Heart left ventricle (tissue), 16 donors: ENCODE measurements at regions not wholly inside any gene's neighbourhood (a gene's known extent, or its start where the extent isn't known, plus 50 kb on each side); places are given as distances from the start of the nearest gene placed in this dataset.

Source experiments
- ATAC-seq, 4 donors: fragments of 200-7000 bp; cut with Tn5 transposase; one replicate each; pipeline ENCODE4 v1.9.1; 2020 to 2022; ENCODE audit warnings: moderate library complexity in 4 of 4, mild to moderate bottlenecking in 3 of 4, moderate number of reproducible peaks in 1 of 4
- DNase-seq, 5 donors: peaks; one replicate each; pipeline ENCODE4 v3.0.0-alpha.2; 2020
- H3K27ac ChIP-seq, 12 donors: fragments of 200-600 bp; sonication (generic) in 4 of 12; one replicate each; pipeline versions ENCODE4 v1.5.0 to v1.8.0; 2016 to 2022; ENCODE audit warnings: mild to moderate bottlenecking in 2 of 12
- H3K27me3 ChIP-seq, 9 donors: fragments of 200-600 bp; sonication (generic) in 2 of 9; one replicate each; pipeline versions ENCODE4 v1.5.1 to v1.8.0; 2016 to 2022; ENCODE audit warnings: mild to moderate bottlenecking in 3 of 9
- H3K36me3 ChIP-seq, 9 donors: fragments of 200-600 bp; sonication (generic) in 2 of 9; one replicate each; pipeline versions ENCODE4 v1.5.0 to v1.8.0; 2018 to 2022; ENCODE audit warnings: mild to moderate bottlenecking in 2 of 9
- H3K4me1 ChIP-seq, 12 donors: fragments of 200-600 bp; sonication (generic) in 4 of 12; one replicate each; pipeline versions ENCODE4 v1.5.0 to v1.8.0; 2016 to 2022; ENCODE audit warnings: mild to moderate bottlenecking in 3 of 12
- H3K4me3 ChIP-seq, 12 donors: fragments of 200-600 bp; sonication (generic) in 4 of 12; one replicate each; pipeline versions ENCODE4 v1.5.0 to v1.8.0; 2017 to 2022; ENCODE audit warnings: mild to moderate bottlenecking in 9 of 12, moderate library complexity in 4 of 12
- H3K9me3 ChIP-seq, 12 donors: fragments of 200-600 bp; sonication (generic) in 4 of 12; one replicate each; pipeline versions ENCODE4 v1.5.0 to v1.8.0; 2016 to 2022; ENCODE audit warnings: mild to moderate bottlenecking in 1 of 12
- POLR2A ChIP-seq, 2 donors: fragments of 450-650 bp; IDR thresholded peaks; one replicate each; pipeline ENCODE4 v1.6.1; 2017; ENCODE audit warnings: antibody characterized with exemption in 2 of 2, mild to moderate bottlenecking in 2 of 2, moderate library complexity in 2 of 2
- whole genome bisulfite sequencing, 4 donors: extraction: QIAGEN DNeasy Blood & Tissue Kit in 2 of 4; methylation state at CpG; one replicate each; pipeline versions ENCODE4 v1.1.5 to v1.1.7; 2013 to 2018; 5-methylcytosine and 5-hydroxymethylcytosine counted together
- intact Hi-C, 10 donors: fragments of 100-400 bp; cut with DNase I; formaldehyde crosslinking; loops; one replicate each; pipeline versions ENCODE4 v1.11.1 to v1.14.2; 2022
- TF ChIP-seq, protein P1 (sequence below), 12 donors: fragments of 200-600 bp; sonication (generic) in 4 of 12; IDR thresholded peaks; one replicate each; pipeline versions ENCODE4 v1.5.0 to v1.8.0; 2018 to 2022; ENCODE audit warnings: antibody characterized with exemption in 12 of 12, mild to moderate bottlenecking in 5 of 12
- donor health status: ischemic (EF 13 %, LVEDD 7.1; RV severe dilation, severe dysfunction).
- donor health status: healthy with polysubstance abuse.
- donor health status: DM: no; HTN: yes; CAD: no.
- donor health status: DM: no; HTN: no; CAD: no.
- donor health status: ischemic (EF 25% LVEDD 6.9; RV normal size, moderate dysfunction).
- donor health status: ischemic (EF 25% LVEDD 5.7; RV mildly dilated, moderate dysfunction).
- donor health status: healthy.
- donor health status: DM: yes; HTN: yes; CAD: no.
- donor health status: ischemic (EF 35%, LVEDD 5.7; RV mildly dilated, moderate dysfunction).
- donor health status: nonischemic (EF 11% LVEDD 7.7; RV severe dilation, severe dysfunction).
- donor health status: DM: yes; HTN: yes; CAD: no.
- donor health status: PGD.
- donor health status: ischemic (EF 29% LVEDD 5.4; RV normal size, mild dysfunction).
- donor health status: nonischemic (EF 23%, LVEDD 6.1; RV moderate dilation, normal function).

DNA sequence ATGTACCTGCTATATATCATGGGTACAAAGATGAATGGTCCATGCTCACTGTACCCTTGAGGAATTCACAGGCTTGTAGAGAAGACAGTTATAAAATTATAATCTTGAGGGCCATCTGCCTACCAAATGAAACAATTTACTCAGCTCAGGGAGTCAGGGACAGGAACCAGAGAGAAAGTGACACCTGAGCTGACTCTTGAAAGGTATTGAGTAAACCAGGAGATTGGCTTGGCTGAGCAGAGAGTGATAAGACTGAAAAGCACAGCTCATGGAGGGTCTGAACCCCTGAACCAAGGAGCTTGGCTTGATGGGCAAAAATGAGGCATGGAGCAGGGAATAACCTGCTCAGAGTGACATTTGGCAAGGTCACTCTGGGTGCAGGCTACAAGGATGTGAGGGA, 147.3 kb downstream of the FAM114A2 start:
- intact Hi-C loops, result no loop called here
- Histone ChIP-seq H3K9me3 (no peaks in the 10 kb centered on the region), H3K4me1 (no peaks in the 10 kb centered on the region), H3K4me3 (no peak overlapping the region), H3K27ac (no peak overlapping the region), H3K27me3 (no peaks in the 10 kb centered on the region), H3K36me3 (no peaks in the 10 kb centered on the region)
- DNase-seq (no peak), ATAC-seq (no peak)
- TF ChIP-seq POLR2A (IDR thresholded peaks at IDR 0.05), result no peak
- TF ChIP-seq, protein P1, sequence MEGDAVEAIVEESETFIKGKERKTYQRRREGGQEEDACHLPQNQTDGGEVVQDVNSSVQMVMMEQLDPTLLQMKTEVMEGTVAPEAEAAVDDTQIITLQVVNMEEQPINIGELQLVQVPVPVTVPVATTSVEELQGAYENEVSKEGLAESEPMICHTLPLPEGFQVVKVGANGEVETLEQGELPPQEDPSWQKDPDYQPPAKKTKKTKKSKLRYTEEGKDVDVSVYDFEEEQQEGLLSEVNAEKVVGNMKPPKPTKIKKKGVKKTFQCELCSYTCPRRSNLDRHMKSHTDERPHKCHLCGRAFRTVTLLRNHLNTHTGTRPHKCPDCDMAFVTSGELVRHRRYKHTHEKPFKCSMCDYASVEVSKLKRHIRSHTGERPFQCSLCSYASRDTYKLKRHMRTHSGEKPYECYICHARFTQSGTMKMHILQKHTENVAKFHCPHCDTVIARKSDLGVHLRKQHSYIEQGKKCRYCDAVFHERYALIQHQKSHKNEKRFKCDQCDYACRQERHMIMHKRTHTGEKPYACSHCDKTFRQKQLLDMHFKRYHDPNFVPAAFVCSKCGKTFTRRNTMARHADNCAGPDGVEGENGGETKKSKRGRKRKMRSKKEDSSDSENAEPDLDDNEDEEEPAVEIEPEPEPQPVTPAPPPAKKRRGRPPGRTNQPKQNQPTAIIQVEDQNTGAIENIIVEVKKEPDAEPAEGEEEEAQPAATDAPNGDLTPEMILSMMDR (IDR thresholded peaks at IDR 0.05), result no peak

DNA sequence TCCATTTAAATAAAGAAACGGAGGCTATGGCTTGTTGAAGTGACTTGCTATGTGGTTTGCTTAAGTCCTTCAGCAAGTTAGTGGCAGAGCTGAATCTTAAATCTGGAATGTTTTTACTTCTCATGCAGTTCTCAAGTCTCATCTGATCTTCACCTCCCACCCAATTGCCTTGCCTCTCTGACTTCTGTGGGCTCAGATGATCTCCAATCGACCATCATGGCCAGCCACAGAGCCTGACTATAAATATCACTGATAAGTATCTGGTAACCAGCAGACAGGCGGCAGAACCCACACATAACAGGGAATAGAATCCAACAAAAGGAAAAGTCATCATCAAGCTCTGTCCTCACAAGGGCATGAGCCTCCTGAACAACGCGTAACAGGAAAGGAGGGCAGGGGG, 149.9 kb downstream of the FAM114A2 start:
- no peak for DNase-seq
- TF ChIP-seq POLR2A (IDR thresholded peaks at IDR 0.05), result no peak
- TF ChIP-seq, protein P1 (IDR thresholded peaks at IDR 0.05), result no peak

DNA sequence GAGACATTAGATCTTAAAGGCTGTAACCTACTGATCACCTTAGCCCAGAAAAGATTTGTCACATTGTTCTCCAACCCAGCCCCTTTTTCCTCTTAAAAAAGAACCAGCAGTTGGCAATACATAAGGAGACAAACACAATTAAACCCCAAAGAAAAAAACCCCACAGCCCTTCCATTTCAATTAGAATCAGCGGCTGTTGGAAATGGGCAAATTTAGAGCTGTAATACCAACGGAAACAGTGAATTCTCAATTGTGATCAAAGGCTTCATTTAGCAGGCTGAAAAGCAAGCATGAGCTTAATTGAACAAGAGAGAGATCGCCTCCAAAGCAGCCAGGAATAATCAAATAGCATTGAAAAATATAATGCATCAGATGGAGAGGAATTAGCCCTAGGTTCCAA, 153.6 kb downstream of the FAM114A2 start:
- 87 to 89% (median 88%) methylated on average over 3 of the region's 3 CpGs for WGBS, 4 donors
- Histone ChIP-seq H3K4me3 (no peak overlapping the region), H3K27ac (no peak overlapping the region), H3K27me3 (peaks cover 0 to 7% (median 0%) of the 10 kb centered on the region in 9 donors), H3K36me3 (no peaks in the 10 kb centered on the region), H3K9me3 (no peaks in the 10 kb centered on the region), H3K4me1 (no peaks in the 10 kb centered on the region)
- intact Hi-C loops, result no loop called here
- DNase-seq (no peak), ATAC-seq (no peak)
- TF ChIP-seq POLR2A (IDR thresholded peaks at IDR 0.05), result no peak
- TF ChIP-seq, protein P1 (IDR thresholded peaks at IDR 0.05), result no peak

More for the DNA sequence above, 149.9 kb downstream of the FAM114A2 start:
- Histone ChIP-seq H3K27me3 (no peaks in the 10 kb centered on the region), H3K4me3 (no peak overlapping the region), H3K27ac (no peak overlapping the region), H3K4me1 (no peaks in the 10 kb centered on the region), H3K36me3 (no peaks in the 10 kb centered on the region), H3K9me3 (no peaks in the 10 kb centered on the region)
- ATAC-seq, result no peak
- 55 to 65% (median 60%) methylated on average over 5 of the region's 5 CpGs for WGBS, 4 donors
- intact Hi-C loops, result no loop called here

DNA sequence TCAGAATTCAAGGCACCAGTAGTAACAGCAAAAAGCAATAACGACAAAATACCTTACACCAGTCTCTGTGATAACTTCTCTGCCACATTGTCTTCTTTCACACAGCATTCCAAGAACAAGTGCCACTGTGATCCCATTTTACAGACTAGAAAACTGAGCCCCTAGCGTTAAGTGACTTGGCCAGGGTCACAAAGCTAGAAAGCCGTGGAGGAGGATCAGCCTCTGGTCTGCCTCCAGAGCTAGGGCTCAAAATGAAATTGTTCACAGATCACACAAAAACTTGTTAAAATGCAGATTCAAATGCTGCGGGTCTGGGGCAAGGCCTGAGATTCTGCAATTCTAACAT, 154.1 kb downstream of the FAM114A2 start:
- H3K36me3 ChIP-seq, result no peaks in the 10 kb centered on the region
- H3K27ac ChIP-seq, result no peak overlapping the region
- no peaks in the 10 kb centered on the region for H3K9me3 ChIP-seq
- 91 to 95% (median 91%) methylated on average over 4 of the region's 4 CpGs for WGBS, 4 donors
- intact Hi-C loops, result no loop called here
- no peaks in the 10 kb centered on the region for H3K4me1 ChIP-seq
- peaks cover 0 to 7% (median 0%) of the 10 kb centered on the region in 9 donors for H3K27me3 ChIP-seq
- ATAC-seq (no peak), DNase-seq (no peak)
- TF ChIP-seq, protein P1 (IDR thresholded peaks at IDR 0.05), result no peak
- no peak for TF ChIP-seq POLR2A (IDR thresholded peaks at IDR 0.05)
- H3K4me3 ChIP-seq, result no peak overlapping the region
